Hepatocyte (in vitro differentiated cells): ENCODE measurements at regions not wholly inside any gene's neighbourhood (a gene's known extent, or its start where the extent isn't known, plus 50 kb on each side); places are given as distances from the start of the nearest gene placed in this dataset.
A peak's percentile ranks its signal among the peaks of the same experiment; 100 is the strongest.

Experiments used
- DNase-seq: peaks from one replicate; pipeline ENCODE4 v3.0.0-alpha.2; 2016; ENCODE audit warnings: low spot score
- H2AFZ ChIP-seq: fragments of 200-600 bp; sonication (generic); 2 replicates; pipeline ENCODE4 v1.6.0; 2016; ENCODE audit warnings: antibody characterized with exemption, mild to moderate bottlenecking
- H3K27ac ChIP-seq: fragments of 200-600 bp; sonication (generic); 2 replicates; pipeline ENCODE4 v1.5.1; 2016; ENCODE audit warnings: mild to moderate bottlenecking
- H3K27me3 ChIP-seq: fragments of 200-600 bp; sonication (generic); 2 replicates; pipeline ENCODE4 v1.6.1; 2016
- H3K36me3 ChIP-seq: fragments of 200-600 bp; sonication (generic); replicated peaks from 2 replicates; pipeline ENCODE4 v1.5.1; 2016; ENCODE audit warnings: low read depth; ENCODE audit not compliant: insufficient read depth
- H3K4me1 ChIP-seq: fragments of 200-600 bp; sonication (generic); 2 replicates; pipeline ENCODE4 v1.5.1; 2016; ENCODE audit warnings: mild to moderate bottlenecking, moderate library complexity; ENCODE audit not compliant: insufficient read depth
- H3K4me2 ChIP-seq: fragments of 200-600 bp; sonication (generic); 2 replicates; pipeline ENCODE4 v1.6.0; 2016
- H3K4me3 ChIP-seq: fragments of 200-600 bp; sonication (generic); 2 replicates; pipeline ENCODE4 v1.5.1; 2016; ENCODE audit warnings: mild to moderate bottlenecking
- H3K79me2 ChIP-seq: fragments of 200-600 bp; sonication (generic); 2 replicates; pipeline ENCODE4 v1.6.0; 2017; ENCODE audit warnings: mild to moderate bottlenecking
- H3K9me2 ChIP-seq: fragments of 200-600 bp; sonication (generic); replicated peaks from 2 replicates; pipeline ENCODE4 v1.6.0; 2017; ENCODE audit warnings: mild to moderate bottlenecking; ENCODE audit not compliant: insufficient read depth
- H3K9me3 ChIP-seq: fragments of 200-600 bp; sonication (generic); 2 replicates; pipeline ENCODE4 v1.5.1; 2016; ENCODE audit warnings: low read depth, mild to moderate bottlenecking
- H4K20me1 ChIP-seq: fragments of 200-600 bp; sonication (generic); 2 replicates; pipeline ENCODE4 v1.6.0; 2016; ENCODE audit warnings: mild to moderate bottlenecking; ENCODE audit not compliant: insufficient read depth, poor library complexity, severe bottlenecking
- CTCF ChIP-seq: fragments of 200-600 bp; sonication (generic); IDR thresholded peaks from 2 replicates; pipeline ENCODE4 v1.5.1; 2016; ENCODE audit warnings: antibody characterized with exemption, mild to moderate bottlenecking; ENCODE audit not compliant: poor library complexity
- EZH2 ChIP-seq: fragments of 200-600 bp; sonication (generic); IDR thresholded peaks from 2 replicates; pipeline ENCODE4 v1.6.1; 2016; ENCODE audit warnings: antibody characterized with exemption, mild to moderate bottlenecking, borderline replicate concordance
- EZH2phosphoT487 ChIP-seq: fragments of 200-600 bp; sonication (generic); IDR thresholded peaks from one replicate; pipeline ENCODE4 v1.6.1; 2018; ENCODE audit warnings: antibody characterized with exemption, mild to moderate bottlenecking, low read depth, moderate library complexity; ENCODE audit not compliant: unreplicated experiment, severe bottlenecking
- WGBS: methylation state at CpG from one replicate; pipeline ENCODE4 v1.1.6; 2016; ENCODE audit warnings: low lambda C conversion rate; ENCODE audit errors: missing lambda C conversion rate; 5-methylcytosine and 5-hydroxymethylcytosine counted together

GRCh38 chr10:36602374-36602773 lies 523.0 kb upstream of the ANKRD30A start:
- Histone ChIP-seq H3K36me3 (no peaks in the 10 kb centered on the region), H3K79me2 (no peaks in the 10 kb centered on the region), H3K9me2 (no peaks in the 10 kb centered on the region), H3K27ac (no peak overlapping the region), H2AFZ (no peak overlapping the region), H3K4me2 (peak overlapping the region; percentile 9), H4K20me1 (no peaks in the 10 kb centered on the region), H3K9me3 (no peaks in the 10 kb centered on the region), H3K27me3 (no peaks in the 10 kb centered on the region), H3K4me1 (no peaks in the 10 kb centered on the region), H3K4me3 (no peak overlapping the region)
- TF ChIP-seq EZH2phosphoT487 (no peak), CTCF (no peak), EZH2 (no peak)
- no peak for DNase-seq
- 46% methylated on average over 4 of the region's 4 CpGs for WGBS

- Histone ChIP-seq H4K20me1 (no peaks in the 10 kb centered on the region), H3K36me3 (no peaks in the 10 kb centered on the region), H3K4me3 (no peak overlapping the region), H3K27ac (peak overlapping the region; percentile 70), H2AFZ (no peak overlapping the region), H3K27me3 (no peaks in the 10 kb centered on the region), H3K4me1 (no peaks in the 10 kb centered on the region), H3K79me2 (no peaks in the 10 kb centered on the region), H3K9me2 (no peaks in the 10 kb centered on the region), H3K9me3 (no peaks in the 10 kb centered on the region), H3K4me2 (no peak overlapping the region)
- 44% methylated on average over 3 of the region's 3 CpGs for WGBS
- peak; percentile 10 for DNase-seq
- TF ChIP-seq EZH2 (no peak), EZH2phosphoT487 (no peak), CTCF (no peak)
These were observed 527.6 kb upstream of the ANKRD30A start for GRCh38 chr10:36597756-36598320.

GRCh38 chr10:36592964-36593363 lies 532.4 kb upstream of the ANKRD30A start:
- H3K36me3 ChIP-seq = no peaks in the 10 kb centered on the region
- H2AFZ ChIP-seq = no peak overlapping the region
- DNase-seq = no peak
- no peaks in the 10 kb centered on the region for H3K9me2 ChIP-seq
- no peaks in the 10 kb centered on the region for H3K4me1 ChIP-seq
- H3K79me2 ChIP-seq = no peaks in the 10 kb centered on the region
- WGBS = 89% methylated on average over 5 of the region's 5 CpGs
- H3K27ac ChIP-seq = no peak overlapping the region
- no peak overlapping the region for H3K4me2 ChIP-seq
- H3K9me3 ChIP-seq = no peaks in the 10 kb centered on the region
- H4K20me1 ChIP-seq = no peaks in the 10 kb centered on the region
- no peaks in the 10 kb centered on the region for H3K27me3 ChIP-seq
- no peak overlapping the region for H3K4me3 ChIP-seq
- TF ChIP-seq EZH2phosphoT487 (no peak), EZH2 (no peak), CTCF (no peak)
